Panc1 (cell line): ENCODE measurements at regions not wholly inside any gene's neighbourhood (a gene's known extent, or its start where the extent isn't known, plus 50 kb on each side); places are given as distances from the start of the nearest gene placed in this dataset.

Experiments
- CTCF ChIP-seq: fragments of 450-650 bp; IDR thresholded peaks from 2 replicates; pipeline ENCODE4 v1.5.1; 2017; ENCODE audit warnings: mild to moderate bottlenecking
- POLR2AphosphoS5 ChIP-seq: IDR thresholded peaks from 2 replicates; pipeline ENCODE4 v1.6.1; 2012; ENCODE audit warnings: mild to moderate bottlenecking, low read depth, low read length, moderate library complexity
- REST ChIP-seq, 2 experiments: IDR thresholded peaks; 2 replicates each; pipeline ENCODE4 v1.6.1; 2011 to 2012; ENCODE audit warnings: low read depth in 2 of 2, control low read depth in 1 of 2, low read length in 1 of 2, mild to moderate bottlenecking in 1 of 2, moderate library complexity in 1 of 2; ENCODE audit not compliant: insufficient read depth in 1 of 2
- SIN3A ChIP-seq: IDR thresholded peaks from 2 replicates; pipeline ENCODE4 v1.6.1; 2012; ENCODE audit warnings: low read depth, mild to moderate bottlenecking, low read length, moderate library complexity, borderline replicate concordance; ENCODE audit not compliant: insufficient read depth

GRCh38 chr6:156538875-156539660, 238.1 kb upstream of the ARID1B start:
- TF ChIP-seq CTCF (no peak), POLR2AphosphoS5 (no peak), SIN3A (no peak), REST (IDR thresholded peaks at IDR 0.05; ENCODE audit: insufficient read depth in 1 of 2, low read depth in 2 of 2, low read length in 1 of 2) (no peak)
